HUDEP-2 (cell line): ENCODE measurements at regions not wholly inside any gene's neighbourhood (a gene's known extent, or its start where the extent isn't known, plus 50 kb on each side); places are given as distances from the start of the nearest gene placed in this dataset.

Experiments used
- DNase-seq, 76 experiments: peaks; one replicate each; lab custom pipeline; 2025; ENCODE audit not compliant: unreplicated experiment in 76 of 76; lab: John Stamatoyannopoulos, UW

- DNase-seq = no peak
Measured at GRCh38 chr3:103698646-103699045, 1263.8 kb downstream of the ZPLD1 start.

DNA sequence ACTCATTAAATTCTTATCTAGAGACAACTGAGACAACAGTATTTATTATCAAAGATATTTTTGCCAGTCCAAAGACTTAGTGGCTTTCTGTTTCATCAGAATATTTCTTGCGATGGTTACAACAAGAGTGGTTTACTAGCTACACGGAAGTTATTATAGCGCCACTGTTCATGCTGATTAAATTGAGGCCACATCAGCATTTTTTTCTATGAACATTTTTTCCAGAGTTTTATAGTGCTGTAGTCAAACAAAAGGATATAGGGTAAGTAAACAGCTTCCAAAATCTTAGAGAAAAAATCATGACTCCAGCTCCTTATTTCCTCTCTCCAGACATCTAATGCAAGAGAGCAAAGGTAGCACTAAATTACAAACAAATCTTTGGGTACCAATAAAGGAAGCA, 1264.4 kb downstream of the ZPLD1 start:
- DNase-seq = no peak

DNA sequence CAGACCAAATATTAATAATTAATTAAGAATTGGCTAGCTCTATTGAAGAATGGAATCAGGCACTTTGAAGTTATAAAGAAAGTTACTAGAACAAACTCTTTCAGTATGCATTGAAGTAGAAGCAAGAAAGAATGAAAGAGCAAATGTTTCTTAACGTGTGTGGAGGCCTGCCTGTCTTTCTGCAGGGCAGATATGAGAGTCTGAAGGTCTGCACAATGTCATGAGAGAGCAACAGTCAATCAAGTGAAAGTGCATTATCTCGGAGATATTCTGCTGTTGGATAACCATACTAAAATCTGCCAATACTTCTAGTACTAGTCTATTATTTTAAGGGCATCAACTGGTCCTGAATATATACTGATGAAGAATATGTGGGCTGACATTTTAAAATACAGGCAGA, 1270.8 kb downstream of the ZPLD1 start:
- no peak for DNase-seq

GRCh38 chr3:103706671-103707070, 1271.9 kb downstream of the ZPLD1 start:
- DNase-seq = no peak

- no peak for DNase-seq
Measured at GRCh38 chr3:103711670-103712069, 1276.9 kb downstream of the ZPLD1 start.

- DNase-seq = no peak
Measured at GRCh38 chr3:103712320-103713008, 1277.6 kb downstream of the ZPLD1 start.

GRCh38 chr3:103729547-103729946, 1294.7 kb downstream of the ZPLD1 start:
- DNase-seq = no peak

GRCh38 chr3:103730744-103731143, 1295.9 kb downstream of the ZPLD1 start:
- DNase-seq = no peak

GRCh38 chr3:103752986-103753385, 1318.2 kb downstream of the ZPLD1 start:
- DNase-seq = no peak

- DNase-seq = no peak
Measured at GRCh38 chr3:103767635-103768034, 1332.8 kb downstream of the ZPLD1 start.

GRCh38 chr3:103785017-103785416, 1350.2 kb downstream of the ZPLD1 start:
- DNase-seq = no peak

- no peak for DNase-seq
Measured at GRCh38 chr3:103785537-103785936, 1350.7 kb downstream of the ZPLD1 start.

GRCh38 chr3:103786296-103786695, 1351.5 kb downstream of the ZPLD1 start:
- no peak for DNase-seq

GRCh38 chr3:103787164-103787871, 1352.5 kb downstream of the ZPLD1 start:
- DNase-seq = no peak

GRCh38 chr3:103787879-103788278, 1353.1 kb downstream of the ZPLD1 start:
- no peak for DNase-seq

GRCh38 chr3:103791786-103792515, 1357.1 kb downstream of the ZPLD1 start:
- no peak for DNase-seq

DNA sequence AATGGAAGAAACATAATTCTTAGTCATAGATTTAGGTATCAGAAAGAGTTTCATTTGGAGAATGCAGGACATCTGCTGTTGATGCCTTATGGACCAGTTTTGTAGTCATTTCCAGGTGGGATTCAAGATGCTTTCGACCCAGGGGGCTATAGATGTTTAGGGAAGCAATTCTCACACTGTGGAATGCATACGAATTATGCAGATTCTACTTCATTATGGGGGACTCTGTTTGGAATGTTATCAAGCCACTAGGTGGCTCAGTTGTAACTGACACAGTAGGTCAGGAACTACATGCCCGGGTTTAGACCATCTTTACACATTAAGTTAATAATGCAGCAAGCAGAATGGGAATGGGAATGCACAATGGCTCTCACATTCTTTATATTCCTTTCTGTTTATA, 1359.8 kb downstream of the ZPLD1 start:
- DNase-seq = no peak

- no peak for DNase-seq
Measured at GRCh38 chr3:103796068-103796467, 1361.3 kb downstream of the ZPLD1 start.

DNA sequence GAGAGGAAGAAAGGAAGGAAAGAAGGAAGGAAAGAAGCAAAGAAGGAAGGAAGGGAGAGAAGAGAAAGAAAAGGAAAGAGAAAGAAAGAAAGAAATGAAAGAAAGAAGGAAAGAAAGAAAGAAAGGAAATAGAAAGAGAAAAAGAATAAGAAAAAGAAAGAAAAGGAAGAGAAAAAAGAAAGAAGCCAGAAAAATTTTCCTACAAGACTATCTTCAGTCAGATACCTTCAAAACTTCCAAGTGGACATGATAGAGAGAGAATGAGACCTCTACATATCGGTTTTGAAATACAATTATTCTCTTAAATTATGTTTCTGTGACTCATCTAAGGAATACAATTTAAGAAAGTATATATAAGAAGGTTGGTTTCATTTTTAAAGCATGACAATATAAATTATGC, 1369.0 kb downstream of the ZPLD1 start:
- DNase-seq = no peak

DNA sequence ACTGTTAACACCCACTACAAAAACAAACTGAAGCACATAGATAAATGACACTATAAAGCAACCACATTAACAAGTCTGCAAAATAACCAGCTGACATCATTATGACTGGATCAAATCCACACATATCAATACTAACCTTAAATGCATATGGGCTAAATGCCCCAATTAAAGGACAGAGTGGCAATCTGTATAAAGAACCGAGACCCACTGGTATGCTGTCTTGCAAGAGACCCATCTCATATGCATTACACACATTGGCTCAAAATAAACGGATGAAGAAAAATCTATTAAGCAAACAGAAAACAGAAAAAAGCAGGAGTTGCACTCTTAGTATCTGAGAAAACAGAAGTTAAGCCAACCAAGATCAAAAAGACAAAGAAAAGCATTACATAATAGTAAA, 1375.4 kb downstream of the ZPLD1 start:
- no peak for DNase-seq

DNA sequence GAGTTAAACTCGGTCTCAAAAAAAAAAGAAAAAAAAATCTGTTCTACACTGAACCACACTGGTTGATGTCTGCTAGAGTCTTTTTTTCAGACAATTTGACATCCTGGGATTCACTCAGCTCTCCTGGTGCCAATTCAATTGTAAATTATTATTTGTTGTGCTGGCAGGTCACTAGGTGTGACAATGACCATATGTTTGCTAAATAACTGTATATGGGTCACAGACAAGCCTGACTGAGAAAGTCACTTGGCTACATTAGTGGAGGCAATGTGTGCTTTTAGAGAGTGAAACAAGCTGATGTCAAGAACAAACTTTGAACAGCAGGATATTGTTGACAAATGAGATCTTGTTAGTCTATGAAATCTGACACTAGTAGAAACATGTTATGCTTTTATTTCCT, 1379.1 kb downstream of the ZPLD1 start:
- no peak for DNase-seq

DNA sequence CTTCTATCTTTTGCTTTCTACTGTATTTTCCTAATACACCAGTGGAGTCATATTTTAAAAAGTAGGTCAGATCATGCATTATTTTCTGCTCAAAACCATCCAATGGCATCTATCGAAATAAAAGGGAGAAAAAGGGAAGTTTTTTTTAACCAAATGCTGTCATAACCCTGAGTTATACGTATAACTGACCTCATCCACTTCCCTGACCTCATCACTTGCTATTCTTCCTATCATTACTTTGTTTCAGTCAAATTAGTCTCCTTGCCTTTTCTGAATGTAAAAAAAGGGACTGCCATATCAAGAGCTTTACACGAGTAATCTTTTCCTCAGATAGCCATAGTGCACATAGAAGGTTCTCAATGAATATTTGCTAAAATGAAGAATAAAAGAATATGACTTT, 1383.6 kb downstream of the ZPLD1 start:
- DNase-seq = no peak
